Tongue (tissue), 1 donor: ENCODE measurements at regions not wholly inside any gene's neighbourhood (a gene's known extent, or its start where the extent isn't known, plus 50 kb on each side); places are given as distances from the start of the nearest gene placed in this dataset.

Source experiments
- DNase-seq: peaks from one replicate; pipeline ENCODE4 v3.0.0-alpha.2; 2015

DNA sequence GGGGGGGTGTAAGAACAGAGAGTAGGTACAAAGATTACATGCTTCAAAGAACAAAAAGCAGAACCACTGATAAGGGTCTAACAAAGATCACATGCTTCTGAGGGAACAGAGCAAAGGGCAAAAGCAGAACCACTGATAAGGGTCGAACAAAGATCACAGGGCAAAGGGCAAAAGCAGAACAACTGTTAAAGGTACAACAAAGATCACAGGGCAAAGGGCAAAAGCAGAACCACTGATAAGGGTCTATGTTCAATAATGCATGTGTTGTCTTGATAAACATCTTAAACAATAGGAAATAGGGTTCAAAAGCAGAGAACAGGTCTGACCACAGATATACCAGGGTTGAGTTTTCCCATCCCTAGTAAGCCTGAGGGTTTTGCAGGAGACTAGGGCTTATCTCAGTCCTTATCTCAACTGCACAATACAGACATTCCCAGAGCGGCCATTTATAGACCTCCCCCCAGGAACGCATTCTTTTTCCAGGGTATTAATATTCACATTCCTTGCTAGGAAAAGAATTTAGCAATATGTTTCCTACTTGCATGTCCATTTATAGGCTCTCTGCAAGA lies 81.9 kb upstream of the PGR start:
- DNase-seq, result no peak

DNA sequence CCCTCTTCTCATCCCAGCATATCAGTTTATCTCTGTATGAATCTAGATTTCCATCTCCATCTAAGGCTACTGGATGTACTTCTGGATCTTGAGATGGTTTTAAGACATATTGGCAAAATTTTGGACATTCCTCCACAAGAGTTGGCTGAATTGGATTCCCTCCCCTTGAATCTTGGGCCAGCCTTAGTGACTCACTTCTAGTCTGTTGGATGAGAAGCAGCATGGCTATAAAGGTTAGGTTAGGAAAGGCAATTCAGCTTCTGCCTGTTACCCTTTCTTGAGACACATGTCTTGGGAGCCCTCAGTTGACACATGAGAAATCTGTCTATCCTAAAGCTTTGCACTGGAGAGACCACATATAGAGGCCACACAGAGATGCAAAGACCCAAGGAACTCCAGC lies 73.0 kb upstream of the PGR start:
- DNase-seq, result no peak

DNA sequence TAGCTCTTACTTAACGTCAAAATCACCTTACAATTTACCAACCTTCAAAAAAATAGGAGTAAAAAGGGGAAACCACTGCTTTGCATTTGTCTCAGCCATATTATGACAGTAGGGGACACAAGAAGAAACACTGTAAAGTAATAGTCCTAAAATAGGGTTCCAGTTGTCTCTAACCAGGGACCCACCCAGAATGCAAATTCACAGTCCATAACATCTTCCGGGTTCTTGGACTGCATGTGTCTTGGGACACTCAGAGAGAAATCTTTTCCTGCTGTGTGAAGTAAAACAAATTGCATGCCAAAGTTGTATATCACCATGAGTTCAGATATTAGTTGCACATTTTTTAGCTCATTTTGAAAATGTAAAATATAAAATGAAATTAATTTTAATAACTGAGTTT lies 69.8 kb upstream of the PGR start:
- DNase-seq, result no peak

DNA sequence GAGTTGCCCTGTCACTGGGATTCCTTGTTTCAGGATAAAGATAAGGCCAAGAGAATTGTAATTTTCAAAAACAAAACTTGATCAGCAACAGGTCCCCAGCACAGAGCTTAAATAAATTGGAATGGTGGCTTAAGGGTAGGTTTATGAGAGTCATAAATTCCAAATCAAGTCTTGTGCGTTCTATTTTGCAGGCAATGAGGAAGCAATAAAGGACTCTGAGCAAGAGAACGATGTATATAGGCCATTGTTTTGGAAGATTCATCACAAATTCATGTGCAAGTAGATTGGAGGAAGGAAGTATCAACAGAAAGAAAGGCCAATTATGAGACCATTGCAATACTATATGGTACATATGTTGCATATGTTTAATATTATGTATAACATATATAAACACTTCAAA lies 65.7 kb upstream of the PGR start:
- DNase-seq, result no peak

DNA sequence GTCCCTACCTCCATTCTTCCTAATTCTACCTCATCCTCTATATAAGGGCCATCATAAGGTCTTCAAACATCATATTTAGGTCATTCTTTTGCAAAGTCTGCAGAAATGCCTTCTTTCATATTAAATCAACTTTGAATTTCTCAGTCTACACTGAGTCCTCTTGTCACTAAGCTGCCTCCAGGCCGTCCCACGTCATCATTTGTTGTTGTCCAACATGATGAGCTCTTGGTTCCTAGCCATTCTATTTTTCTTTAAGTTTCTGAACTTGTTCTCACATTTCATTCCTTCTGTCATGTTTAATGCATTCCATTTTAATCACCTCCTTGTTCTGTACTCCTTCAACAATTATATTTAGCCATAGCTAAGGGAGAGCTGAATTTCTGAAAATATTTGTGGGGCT lies 59.2 kb upstream of the PGR start:
- no peak for DNase-seq

DNA sequence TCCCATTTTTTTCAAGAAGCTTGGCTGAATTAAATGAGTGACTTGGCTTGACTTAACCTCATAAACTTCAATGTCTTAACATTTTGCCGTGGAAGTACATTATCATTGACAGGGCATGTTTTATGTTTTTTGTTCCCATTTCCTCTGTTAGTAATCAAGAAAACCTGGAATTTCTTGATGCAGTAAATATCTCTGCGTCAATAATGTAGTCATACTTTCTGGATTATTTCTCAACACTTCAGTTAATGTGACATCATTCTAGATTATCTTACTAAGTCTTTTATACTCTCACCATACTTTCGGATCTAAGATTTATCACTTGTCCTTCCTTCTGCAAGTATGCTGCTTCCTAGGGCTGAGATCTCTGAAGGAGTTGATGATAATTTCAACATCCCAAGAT lies 58.6 kb upstream of the PGR start:
- no peak for DNase-seq

DNA sequence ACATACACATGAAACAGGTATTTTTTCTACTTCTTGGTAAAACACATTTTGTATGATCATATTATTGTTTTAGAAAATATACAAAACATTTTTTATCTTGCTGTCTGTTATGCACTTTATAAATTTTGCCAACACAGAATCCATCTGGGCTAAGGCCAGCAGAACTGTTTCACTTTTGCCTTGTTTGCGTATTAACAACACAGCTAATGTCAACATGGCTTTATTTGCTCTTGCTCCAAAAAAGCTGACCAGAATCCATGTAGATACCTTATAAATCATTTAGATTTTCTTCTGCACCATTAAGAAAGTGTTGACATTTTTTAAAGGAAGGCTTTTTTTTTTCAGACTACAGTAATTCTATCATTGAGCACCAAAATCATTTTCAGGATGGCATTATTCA lies 58.1 kb upstream of the PGR start:
- no peak for DNase-seq

DNA sequence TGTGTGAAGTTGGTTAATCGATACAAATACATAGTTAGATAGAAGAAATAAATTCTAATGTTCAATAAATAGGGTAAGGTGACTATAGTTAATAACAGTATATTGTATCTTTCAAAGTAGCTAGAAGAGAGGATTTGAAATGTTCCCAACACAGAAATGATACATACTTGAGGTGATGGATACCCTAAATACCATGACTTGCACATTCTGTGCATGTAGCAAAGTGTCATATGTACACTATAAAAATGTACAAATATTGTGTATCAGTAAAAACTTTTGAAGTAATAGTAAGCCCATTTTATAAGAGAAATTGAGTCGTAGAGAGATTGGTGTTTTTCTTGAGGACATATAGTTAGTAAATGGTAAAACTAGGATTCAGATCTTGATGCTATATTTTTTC lies 56.4 kb upstream of the PGR start:
- no peak for DNase-seq

DNA sequence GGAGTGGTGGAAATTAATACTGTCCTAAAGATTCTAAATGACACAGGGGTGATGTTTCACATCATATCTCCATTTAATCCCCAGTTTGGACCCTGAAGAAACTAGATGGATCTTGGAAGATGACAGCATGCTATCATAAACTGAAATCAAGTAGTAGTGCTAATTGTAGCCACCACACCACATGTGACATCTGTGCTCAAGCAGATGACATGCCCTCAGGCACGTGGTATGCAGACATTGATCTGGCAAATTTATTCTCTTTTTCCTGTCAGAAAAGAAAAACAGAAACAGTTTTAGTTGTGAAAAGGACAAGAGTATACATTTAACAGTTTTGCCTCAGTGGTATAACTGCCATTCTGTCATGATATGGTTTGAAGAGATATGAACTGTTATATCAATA lies 52.9 kb upstream of the PGR start:
- no peak for DNase-seq

DNA sequence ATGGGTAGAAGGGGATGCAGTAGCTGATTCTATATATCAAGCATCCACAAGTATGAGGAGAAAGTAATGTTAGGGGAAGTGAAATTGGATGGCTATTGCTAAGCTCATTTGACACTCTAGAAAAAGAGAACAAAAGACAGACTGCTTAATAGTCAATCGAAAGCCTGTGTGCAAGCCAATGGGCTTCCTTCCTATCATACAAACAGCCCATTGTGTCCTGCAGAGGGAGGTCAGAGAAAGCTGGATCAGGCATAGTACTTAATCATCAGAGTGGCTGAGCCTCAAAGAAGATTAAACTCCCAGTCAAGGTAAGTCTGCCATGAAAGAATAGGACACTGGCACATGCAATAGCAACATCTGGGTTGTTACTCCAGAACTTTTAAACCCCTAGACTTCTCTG lies 50.9 kb upstream of the PGR start:
- DNase-seq, result no peak
